Right atrium auricular region (tissue), 2 donors: ENCODE measurements at regions not wholly inside any gene's neighbourhood (a gene's known extent, or its start where the extent isn't known, plus 50 kb on each side); places are given as distances from the start of the nearest gene placed in this dataset.
"Not testable (repeated sequence)": the region's sequence is repeated elsewhere in the genome, so short reads cannot be mapped to it uniquely, and the experiment has no call there.

Experiments
- DNase-seq: peaks from one replicate; pipeline ENCODE4 v3.0.0-alpha.2; 2019; ENCODE audit warnings: low spot score
- H3K27ac ChIP-seq, 2 donors: fragments of 200-600 bp; sonication (generic); 1 replicate in 1 of 2; 2 replicates in 1 of 2; pipeline ENCODE4 v1.5.1; 2016 to 2019
- H3K27me3 ChIP-seq, 2 donors: fragments of 200-600 bp; sonication (generic); one replicate each; pipeline versions ENCODE4 v1.5.1 to v1.6.0; 2017 to 2019
- H3K36me3 ChIP-seq: fragments of 200-600 bp; sonication (generic); one replicate; pipeline ENCODE4 v1.5.1; 2016
- H3K4me1 ChIP-seq, 2 donors: fragments of 200-600 bp; sonication (generic); one replicate each; pipeline versions ENCODE4 v1.5.1 to v1.6.0; 2017 to 2019
- H3K4me3 ChIP-seq, 2 donors: fragments of 200-600 bp; sonication (generic); 1 replicate in 1 of 2; 2 replicates in 1 of 2; pipeline ENCODE4 v1.5.1; 2017 to 2019; ENCODE audit warnings: mild to moderate bottlenecking in 1 of 2, moderate library complexity in 1 of 2
- H3K9me3 ChIP-seq, 2 donors: fragments of 200-600 bp; sonication (generic); one replicate each; pipeline ENCODE4 v1.5.1; 2019
- TF ChIP-seq, protein P1 (sequence below), 2 donors: fragments of 200-600 bp; sonication (generic); IDR thresholded peaks; one replicate each; pipeline ENCODE4 v1.5.1; 2019; ENCODE audit warnings: antibody characterized with exemption in 2 of 2

DNA sequence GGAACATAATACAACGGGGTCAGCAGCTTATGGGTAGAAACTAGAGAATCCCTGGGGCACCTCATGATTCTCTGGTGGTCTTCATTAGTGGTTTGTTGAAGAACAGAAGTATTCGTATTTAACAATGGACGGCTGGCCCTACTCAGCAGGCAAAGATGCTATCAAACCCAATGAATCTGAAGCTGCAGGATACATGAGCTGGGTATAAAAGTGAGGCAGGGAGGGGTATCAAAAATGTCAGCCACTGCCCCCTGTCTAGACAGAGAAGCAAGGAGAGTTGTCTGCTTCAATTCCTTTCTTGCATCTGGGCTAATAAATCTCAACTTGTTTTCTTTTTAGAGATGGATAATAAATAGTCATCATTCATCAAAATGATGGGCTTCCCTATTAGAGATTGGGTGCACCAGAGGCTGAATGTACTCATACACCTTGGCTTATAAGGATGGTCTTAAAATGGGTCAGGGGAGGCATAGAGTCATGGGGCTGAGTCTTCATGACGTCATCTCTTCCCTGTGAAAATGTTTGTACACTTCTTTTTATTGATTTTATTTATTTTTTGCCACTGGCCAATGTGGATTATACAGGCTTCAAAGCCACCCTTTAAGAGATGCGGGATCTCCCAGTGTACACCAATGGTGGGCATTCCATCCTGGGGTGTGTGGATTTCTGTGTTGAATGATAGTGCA lies 259.5 kb downstream of the SHOX start:
- Histone ChIP-seq H3K36me3 (no peaks in the 10 kb centered on the region), H3K27me3 (no peaks in the 10 kb centered on the region), H3K27ac (no peak overlapping the region), H3K9me3 (peaks cover 0 to 27% of the 10 kb centered on the region in 2 donors), H3K4me1 (no peaks in the 10 kb centered on the region), H3K4me3 (no peak overlapping the region)
- TF ChIP-seq, protein P1, sequence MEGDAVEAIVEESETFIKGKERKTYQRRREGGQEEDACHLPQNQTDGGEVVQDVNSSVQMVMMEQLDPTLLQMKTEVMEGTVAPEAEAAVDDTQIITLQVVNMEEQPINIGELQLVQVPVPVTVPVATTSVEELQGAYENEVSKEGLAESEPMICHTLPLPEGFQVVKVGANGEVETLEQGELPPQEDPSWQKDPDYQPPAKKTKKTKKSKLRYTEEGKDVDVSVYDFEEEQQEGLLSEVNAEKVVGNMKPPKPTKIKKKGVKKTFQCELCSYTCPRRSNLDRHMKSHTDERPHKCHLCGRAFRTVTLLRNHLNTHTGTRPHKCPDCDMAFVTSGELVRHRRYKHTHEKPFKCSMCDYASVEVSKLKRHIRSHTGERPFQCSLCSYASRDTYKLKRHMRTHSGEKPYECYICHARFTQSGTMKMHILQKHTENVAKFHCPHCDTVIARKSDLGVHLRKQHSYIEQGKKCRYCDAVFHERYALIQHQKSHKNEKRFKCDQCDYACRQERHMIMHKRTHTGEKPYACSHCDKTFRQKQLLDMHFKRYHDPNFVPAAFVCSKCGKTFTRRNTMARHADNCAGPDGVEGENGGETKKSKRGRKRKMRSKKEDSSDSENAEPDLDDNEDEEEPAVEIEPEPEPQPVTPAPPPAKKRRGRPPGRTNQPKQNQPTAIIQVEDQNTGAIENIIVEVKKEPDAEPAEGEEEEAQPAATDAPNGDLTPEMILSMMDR (IDR thresholded peaks at IDR 0.05): no peak
- DNase-seq: no peak

DNA sequence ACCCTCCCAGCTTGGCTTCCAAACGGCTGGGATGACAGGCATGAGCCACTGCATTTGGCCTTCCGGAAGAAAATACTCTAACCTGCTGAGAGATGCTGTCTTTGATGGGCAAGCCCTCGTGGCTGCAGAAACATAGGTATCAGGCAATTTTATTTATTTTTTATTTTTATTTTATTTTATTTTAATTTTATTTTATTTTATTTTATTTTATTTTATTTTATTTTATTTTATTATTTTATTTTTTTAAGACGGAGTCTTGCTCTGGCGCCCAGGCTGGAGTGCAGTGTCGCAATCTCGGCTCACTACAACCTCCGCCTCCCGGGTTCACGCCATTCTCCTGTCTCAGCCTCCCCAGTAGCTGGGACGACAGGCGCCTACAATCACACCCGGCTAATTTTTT lies 257.1 kb downstream of the SHOX start:
- not testable (repeated sequence) for H3K27ac ChIP-seq, H3K27me3 ChIP-seq
- H3K9me3 ChIP-seq: peaks cover 0 to 25% of the 10 kb centered on the region in 2 donors

DNA sequence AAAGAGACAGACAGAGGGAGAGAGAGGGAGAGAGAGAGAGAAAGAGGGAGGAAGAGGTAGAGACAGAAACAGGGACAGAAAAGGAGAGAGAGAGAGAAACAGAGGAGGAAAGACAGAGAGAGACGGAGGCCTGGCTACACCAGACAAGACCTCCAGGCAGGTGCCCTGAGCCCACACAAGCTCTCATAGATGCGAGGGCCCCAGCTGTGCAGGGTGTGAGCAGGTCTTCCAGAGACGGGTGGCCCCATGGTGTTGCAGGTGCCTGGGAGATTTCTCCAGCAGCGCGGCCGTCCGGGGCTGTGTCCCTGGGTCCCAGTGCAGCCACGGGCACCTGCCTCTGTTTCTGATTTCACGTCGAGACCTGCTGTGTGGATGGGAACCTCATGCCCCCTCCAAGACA lies 253.0 kb downstream of the SHOX start:
- H3K4me3 ChIP-seq: no peak overlapping the region
- DNase-seq: no peak

More for the DNA sequence above, 257.1 kb downstream of the SHOX start:
- H3K4me3 ChIP-seq, H3K4me1 ChIP-seq, DNase-seq, H3K36me3 ChIP-seq: not testable (repeated sequence)

DNA sequence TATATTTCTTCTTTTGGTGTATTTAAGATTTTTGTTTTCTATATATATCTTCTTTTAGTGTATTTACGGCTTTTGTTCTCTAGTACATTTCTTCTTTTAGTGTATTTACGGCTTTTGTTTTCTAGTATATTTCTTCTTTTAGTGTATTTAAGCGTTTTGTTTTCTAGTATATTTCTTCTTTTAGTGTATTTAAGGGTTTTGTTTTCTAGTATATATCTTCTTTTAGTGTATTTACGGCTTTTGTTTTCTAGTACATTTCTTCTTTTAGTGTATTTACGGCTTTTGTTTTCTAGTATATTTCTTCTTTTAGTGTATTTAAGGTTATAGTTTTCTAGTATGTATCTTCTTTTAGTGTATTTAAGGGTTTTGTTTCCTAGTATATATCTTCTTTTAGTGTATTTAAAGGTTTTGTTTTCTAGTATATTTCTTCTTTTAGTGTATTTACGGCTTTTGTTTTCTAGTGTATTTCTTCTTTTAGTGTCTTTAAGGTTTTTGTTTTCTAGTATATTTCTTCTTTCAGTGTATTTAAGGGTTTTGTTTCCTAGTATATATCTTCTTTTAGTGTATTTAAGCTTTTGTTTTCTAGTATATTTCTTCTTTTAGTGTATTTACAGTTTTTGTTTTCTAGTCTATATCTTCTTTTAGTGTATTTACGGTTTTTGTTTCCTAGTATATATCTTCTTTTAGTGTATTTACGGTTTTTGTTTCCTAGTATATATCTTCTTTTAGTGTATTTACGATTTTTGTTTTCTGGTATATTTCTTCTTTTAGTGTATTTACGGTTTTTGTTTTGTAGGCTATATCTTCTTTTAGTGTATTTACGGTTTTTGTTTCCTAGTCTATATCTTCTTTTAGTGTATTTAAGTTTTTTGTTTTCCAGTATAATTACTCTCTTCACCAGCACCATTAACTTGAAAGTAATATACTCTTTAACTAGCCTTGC lies 249.4 kb downstream of the SHOX start:
- not testable (repeated sequence) for H3K9me3 ChIP-seq, H3K4me3 ChIP-seq, H3K4me1 ChIP-seq, H3K27ac ChIP-seq, H3K27me3 ChIP-seq, DNase-seq, H3K36me3 ChIP-seq

More for the DNA sequence above, 253.0 kb downstream of the SHOX start:
- no peaks in the 10 kb centered on the region for H3K36me3 ChIP-seq
- H3K27me3 ChIP-seq: no peaks in the 10 kb centered on the region
- TF ChIP-seq, protein P1 (IDR thresholded peaks at IDR 0.05): no peak
- H3K27ac ChIP-seq: no peak overlapping the region
- no peaks in the 10 kb centered on the region for H3K4me1 ChIP-seq
- H3K9me3 ChIP-seq: peaks cover 0 to 7% of the 10 kb centered on the region in 2 donors

DNA sequence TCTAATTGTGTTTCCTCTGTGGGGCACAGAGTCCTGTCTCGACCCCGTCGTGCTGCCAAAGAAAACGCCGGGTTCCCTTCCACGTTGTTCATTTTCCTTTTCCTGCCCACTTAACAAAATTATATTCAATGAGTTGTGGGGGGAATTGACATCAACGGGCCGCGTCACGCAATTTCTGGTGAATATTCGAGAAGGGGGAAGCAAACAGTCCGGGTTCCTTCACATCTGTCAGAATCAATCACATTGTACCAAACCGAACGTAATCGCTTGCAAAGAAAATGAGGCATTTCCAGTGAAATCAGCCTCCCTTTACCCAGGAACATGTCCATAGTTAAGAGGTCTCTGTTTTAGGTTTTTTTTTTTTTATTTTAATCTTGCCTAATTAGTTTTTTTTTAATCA lies 243.5 kb downstream of the SHOX start:
- Histone ChIP-seq H3K27ac (no peak overlapping the region), H3K4me1 (no peaks in the 10 kb centered on the region), H3K4me3 (no peak overlapping the region), H3K27me3 (no peaks in the 10 kb centered on the region), H3K9me3 (no peaks in the 10 kb centered on the region), H3K36me3 (no peaks in the 10 kb centered on the region)
- DNase-seq: no peak
- TF ChIP-seq, protein P1 (IDR thresholded peaks at IDR 0.05): no peak

DNA sequence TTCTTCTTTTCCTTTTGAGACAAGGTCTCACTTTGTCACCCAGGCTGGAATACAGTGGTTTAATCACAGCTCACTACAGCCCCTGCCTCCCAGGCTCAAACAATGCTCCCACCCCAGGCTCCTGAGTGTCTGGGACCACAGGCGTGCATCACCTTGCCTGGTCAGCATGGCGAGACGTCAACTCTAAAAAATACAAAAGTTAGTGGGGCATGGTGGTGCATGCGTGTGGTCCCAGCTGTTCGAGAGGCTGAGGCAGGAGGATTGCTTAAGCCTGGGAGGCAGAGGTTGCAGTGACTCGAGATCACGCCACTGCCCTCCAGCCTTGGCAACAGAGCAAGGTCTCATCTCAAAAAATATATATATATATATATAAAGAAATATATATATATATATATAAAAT lies 242.4 kb downstream of the SHOX start:
- Histone ChIP-seq H3K4me1 (no peaks in the 10 kb centered on the region), H3K9me3 (no peaks in the 10 kb centered on the region), H3K4me3 (no peak overlapping the region), H3K36me3 (no peaks in the 10 kb centered on the region), H3K27ac (no peak overlapping the region), H3K27me3 (no peaks in the 10 kb centered on the region)
- DNase-seq: no peak
- TF ChIP-seq, protein P1 (IDR thresholded peaks at IDR 0.05): no peak
